OCI-LY1 (cell line): ENCODE measurements at regions not wholly inside any gene's neighbourhood (a gene's known extent, or its start where the extent isn't known, plus 50 kb on each side); places are given as distances from the start of the nearest gene placed in this dataset.

ENCODE experiments used
- EZH2 ChIP-seq: fragments of 200-600 bp; sonication (generic), shearing (Covaris generic); IDR thresholded peaks from 2 replicates; pipeline ENCODE4 v1.8.0; 2017; ENCODE audit warnings: borderline replicate concordance, mixed run types, mild to moderate bottlenecking, antibody characterized with exemption, low read length, moderate library complexity, mixed read lengths
- TF ChIP-seq, protein P1 (sequence below): fragments of 200-600 bp; sonication (generic), shearing (Covaris generic); IDR thresholded peaks from 2 replicates; pipeline ENCODE4 v1.5.1; 2017; ENCODE audit warnings: mild to moderate bottlenecking, antibody characterized with exemption, low read length, moderate library complexity, mixed read lengths

GRCh38 chr15:81929557-81929956 lies 116.3 kb downstream of the MEX3B start:
- TF ChIP-seq, protein P1, sequence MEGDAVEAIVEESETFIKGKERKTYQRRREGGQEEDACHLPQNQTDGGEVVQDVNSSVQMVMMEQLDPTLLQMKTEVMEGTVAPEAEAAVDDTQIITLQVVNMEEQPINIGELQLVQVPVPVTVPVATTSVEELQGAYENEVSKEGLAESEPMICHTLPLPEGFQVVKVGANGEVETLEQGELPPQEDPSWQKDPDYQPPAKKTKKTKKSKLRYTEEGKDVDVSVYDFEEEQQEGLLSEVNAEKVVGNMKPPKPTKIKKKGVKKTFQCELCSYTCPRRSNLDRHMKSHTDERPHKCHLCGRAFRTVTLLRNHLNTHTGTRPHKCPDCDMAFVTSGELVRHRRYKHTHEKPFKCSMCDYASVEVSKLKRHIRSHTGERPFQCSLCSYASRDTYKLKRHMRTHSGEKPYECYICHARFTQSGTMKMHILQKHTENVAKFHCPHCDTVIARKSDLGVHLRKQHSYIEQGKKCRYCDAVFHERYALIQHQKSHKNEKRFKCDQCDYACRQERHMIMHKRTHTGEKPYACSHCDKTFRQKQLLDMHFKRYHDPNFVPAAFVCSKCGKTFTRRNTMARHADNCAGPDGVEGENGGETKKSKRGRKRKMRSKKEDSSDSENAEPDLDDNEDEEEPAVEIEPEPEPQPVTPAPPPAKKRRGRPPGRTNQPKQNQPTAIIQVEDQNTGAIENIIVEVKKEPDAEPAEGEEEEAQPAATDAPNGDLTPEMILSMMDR = no peak
- no peak for TF ChIP-seq EZH2
